HL-60 (cell line): ENCODE measurements at regions not wholly inside any gene's neighbourhood (a gene's known extent, or its start where the extent isn't known, plus 50 kb on each side); places are given as distances from the start of the nearest gene placed in this dataset.

Experiments used
- CTCF ChIP-seq: IDR thresholded peaks from one replicate; pipeline ENCODE4 v1.5.1; 2011; ENCODE audit warnings: low read length, control low read depth, inconsistent platforms; ENCODE audit not compliant: insufficient read depth
- POLR2AphosphoS5 ChIP-seq: IDR thresholded peaks from 2 replicates; pipeline ENCODE4 v1.6.1; 2012; ENCODE audit warnings: low read depth

- TF ChIP-seq POLR2AphosphoS5 (no peak), CTCF (no peak)
Measured at GRCh38 chr14:27845902-27846301, 920.7 kb upstream of the FOXG1 start.
